Hippocampal formation (tissue), 2 donors: ENCODE measurements at regions not wholly inside any gene's neighbourhood (a gene's known extent, or its start where the extent isn't known, plus 50 kb on each side); places are given as distances from the start of the nearest gene placed in this dataset.
"Not testable (repeated sequence)": the region's sequence is repeated elsewhere in the genome, so short reads cannot be mapped to it uniquely, and the experiment has no call there.

Source experiments
- DNase-seq, 2 donors: peaks; one replicate each; lab custom pipeline; 2025; lab: John Stamatoyannopoulos, UW

DNA sequence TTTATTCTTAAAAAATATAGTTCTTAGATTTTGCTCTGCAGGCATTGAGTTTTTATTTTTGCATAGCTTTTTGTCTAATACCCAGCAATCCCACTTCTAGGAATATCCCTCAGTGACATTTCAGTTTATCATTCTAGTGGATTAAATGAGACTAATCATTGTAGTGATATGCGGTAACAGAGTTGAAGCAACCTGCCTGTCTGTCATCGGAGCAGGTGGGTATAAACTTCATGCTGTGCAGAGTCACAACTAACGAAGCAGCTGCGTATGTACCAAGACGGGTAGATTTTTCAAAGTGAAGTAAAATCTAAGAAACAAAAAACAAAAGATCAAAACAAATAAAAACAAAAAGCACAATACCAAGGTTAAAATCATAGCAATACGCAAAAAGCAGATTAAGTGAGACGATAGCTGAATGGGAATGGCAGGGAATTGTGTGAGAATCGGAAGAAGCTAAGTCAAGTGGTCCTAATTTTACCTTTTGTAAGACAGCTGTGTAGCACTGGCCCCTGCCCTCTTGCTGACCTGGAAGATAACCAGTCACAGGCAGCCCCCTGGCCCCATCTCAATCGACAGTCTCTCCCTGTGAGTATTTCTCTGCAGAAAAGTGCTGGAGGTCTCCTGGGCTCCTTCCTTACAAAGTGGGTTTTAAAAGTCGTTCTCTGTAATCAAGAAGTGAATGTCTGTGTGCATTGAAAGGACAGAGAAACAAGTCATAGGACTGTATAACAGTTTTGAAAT lies 169.2 kb downstream of the OR2B2 start:
- DNase-seq: no peak

GRCh38 chr6:27739902-27740301 lies 172.3 kb downstream of the OR2B2 start:
- DNase-seq: not testable (repeated sequence)

- DNase-seq: no peak
These were observed 175.5 kb downstream of the OR2B2 start for GRCh38 chr6:27736686-27737085.

- DNase-seq: no peak
These were observed 183.8 kb downstream of the OR2B2 start for GRCh38 chr6:27728442-27728841.

DNA sequence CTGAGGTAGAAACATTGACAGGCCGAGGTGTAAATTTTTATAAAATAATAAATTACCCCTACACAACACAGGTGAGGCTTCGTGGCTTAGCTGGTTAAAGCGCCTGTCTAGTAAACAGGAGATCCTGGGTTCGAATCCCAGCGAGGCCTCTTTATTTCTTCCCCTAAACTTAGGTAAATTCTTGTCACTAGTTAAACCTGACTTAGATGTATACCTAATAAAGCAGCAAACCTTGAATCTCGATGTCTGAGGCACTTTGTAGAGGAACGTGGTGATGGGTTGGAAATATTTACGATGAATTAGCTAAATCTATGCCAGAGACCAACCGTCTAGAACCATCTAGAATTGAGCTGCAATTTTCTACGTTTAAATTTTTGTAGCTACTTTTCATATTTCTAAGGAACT lies 185.6 kb downstream of the OR2B2 start:
- DNase-seq: no peak

DNA sequence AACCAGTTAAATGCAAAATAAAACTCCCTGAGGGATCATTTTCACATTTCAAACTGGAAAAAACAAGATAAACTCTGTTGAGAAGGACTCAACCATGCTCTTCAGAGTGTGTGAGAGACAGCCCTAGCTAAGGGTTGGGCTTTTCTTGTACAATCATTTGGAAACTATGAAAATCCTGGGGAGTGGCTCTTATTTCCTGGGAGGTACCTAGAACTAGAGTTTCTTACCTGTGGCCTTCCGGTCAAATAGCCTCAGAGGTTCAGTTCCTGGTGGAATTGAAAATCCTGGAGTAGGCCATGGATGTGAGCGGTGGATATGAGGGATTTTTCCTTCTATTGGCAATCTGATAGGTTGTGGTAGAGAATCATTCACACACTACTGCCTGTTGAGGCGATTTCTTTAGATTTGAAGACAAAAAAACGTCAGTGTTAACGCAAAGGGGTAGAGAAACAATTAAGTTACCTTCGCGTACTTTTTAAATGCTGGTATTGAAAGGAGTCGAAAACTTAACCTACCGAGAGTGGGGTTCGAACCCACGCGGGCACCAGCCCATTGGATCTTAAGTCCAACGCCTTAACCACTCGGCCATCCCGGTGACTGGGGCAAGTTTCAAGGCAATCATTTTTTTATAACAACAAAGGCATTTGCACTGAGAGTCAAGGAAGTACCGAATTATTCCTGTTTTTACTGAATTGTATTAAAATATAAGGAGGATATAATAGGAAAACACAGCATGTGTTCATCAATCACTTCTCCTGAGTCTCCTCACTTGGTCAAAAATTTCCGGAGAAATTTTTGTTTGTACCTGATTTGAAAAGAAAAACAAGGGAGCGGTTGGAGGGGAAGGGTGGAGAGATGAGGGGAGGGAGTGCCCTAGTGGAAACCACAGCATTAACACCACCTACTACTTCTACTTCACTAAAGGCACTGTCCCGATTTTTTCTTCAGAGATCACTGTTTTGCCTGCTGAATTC lies 191.3 kb downstream of the OR2B2 start:
- no peak for DNase-seq

DNA sequence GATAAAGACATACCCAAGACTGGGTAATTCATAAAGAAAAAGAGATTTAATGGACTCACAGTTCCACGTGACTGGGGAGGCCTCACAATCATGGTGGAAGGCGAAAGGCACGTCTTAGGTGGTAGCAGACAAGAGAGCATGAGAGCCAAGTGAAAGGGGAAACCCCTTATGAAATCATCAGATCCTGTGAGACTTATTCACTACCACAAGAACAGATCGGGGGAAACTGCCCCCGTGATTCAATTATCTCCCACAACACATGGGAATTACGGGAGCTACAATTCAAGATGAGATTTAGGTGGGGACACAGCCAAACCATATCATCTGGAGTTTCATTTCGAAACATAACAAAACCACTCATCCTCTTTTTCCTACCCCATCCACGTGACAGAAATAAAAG lies 193.2 kb downstream of the OR2B2 start:
- DNase-seq: not testable (repeated sequence)

DNA sequence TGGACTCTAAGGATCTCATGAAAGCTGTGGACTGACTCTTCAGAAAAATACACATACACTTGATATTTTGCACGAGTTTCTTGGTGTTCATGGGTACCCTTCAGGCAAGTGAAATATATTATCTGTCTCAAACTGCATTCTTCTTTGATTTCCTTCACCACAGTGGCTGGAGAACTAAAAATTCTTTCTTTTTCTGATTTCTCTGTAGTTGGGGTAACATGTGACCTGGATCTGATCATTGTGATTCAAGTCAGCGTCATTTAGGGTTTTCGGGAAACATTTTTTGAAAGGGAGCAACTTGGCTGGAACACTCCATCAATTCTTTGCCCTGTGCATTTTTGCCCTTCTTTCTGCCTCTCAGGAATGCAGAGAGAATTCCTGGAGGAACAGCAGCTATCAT lies 205.8 kb downstream of the OR2B2 start:
- DNase-seq: no peak

DNA sequence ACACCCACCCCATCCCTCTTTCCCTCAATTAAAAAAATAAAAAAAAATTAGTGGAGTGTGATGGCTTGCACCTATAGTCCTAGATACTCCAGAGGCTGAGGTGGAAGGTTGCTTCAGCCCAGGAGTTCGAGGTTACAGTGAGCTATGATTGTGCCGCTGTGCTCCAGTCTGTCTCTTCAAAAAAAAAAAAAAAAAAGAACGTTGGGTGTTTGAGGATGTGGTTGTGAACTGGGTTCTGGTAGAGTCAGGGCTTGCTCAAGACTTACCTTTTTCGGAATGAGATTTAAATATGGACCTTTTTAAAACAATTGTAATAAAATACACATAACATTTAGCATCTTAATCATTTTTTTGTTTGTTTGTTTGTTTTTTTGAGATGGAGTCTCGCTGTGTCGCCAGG lies 211.9 kb downstream of the OR2B2 start:
- no peak for DNase-seq

DNA sequence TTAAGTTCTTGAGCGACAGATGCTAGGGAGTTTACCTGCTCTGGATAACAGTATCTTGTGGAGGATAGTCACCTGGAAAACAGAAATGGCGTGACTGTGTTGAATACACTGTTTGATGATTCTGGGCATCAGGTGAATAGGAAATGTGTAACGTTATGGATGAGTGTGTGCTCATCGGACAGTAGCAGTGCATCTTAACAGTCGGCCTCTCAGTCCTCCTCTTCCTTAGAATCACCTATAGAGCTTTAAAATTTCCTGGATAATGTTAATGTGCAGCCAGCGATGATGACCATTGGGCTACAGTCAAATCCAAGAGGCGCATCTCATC lies 217.7 kb downstream of the OR2B2 start:
- no peak for DNase-seq

DNA sequence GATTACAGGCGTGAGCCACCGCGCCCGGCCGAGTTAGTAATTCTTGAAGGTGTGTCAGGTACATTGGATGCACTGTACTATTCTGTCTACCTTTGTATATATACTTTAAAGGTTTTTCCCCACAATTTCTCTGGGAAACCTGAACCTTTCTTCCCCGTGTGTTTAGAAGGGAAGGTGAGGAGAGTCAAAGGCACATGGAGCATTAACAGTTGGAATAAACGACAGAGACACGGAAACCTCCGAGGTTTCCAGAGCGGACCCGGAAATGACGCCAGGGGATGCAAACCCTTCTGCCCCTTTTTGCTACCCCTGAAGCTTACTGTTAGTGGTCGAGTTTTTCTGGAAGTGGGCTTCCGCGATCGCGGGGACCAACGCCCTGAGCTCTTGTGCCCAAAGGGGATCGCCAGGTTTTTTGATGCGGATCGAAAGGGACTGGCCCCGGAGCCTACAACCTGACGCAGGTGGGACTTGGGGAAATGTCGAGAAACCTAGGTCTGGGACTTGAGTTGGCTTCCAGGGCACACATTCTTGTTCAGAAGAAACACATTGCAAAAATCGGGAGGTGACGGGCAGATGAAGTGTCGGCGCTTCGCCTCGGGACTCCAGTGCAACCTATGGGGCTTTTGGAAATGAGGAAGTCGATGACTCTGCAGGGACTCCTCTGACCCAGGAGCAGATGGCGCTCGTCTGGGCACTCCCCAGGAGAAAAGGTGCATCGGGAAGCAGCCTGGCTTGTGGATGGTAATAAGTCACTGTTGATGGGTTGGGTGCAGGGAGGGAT lies 218.2 kb downstream of the OR2B2 start:
- no peak for DNase-seq

DNA sequence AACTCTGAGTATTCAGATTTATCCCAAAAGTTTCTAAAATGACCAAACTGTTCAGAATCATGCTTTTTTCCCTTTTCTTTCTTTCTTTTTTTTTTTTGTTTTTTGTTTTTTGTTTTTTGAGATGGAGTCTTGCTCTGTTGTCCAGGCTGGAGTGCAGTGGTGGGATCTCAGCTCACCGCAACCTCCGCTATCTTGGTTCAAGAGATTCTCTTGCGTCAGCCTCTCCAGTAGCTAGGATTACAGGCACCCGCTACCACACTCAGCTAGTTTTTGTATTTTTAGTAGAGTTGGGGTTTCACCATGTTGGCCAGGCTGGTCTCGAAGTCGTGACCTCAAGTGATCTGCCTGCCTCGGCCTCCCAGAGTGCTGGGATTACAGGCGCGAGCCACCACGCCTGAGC lies 219.2 kb upstream of the ZNF184 start:
- not testable (repeated sequence) for DNase-seq

DNA sequence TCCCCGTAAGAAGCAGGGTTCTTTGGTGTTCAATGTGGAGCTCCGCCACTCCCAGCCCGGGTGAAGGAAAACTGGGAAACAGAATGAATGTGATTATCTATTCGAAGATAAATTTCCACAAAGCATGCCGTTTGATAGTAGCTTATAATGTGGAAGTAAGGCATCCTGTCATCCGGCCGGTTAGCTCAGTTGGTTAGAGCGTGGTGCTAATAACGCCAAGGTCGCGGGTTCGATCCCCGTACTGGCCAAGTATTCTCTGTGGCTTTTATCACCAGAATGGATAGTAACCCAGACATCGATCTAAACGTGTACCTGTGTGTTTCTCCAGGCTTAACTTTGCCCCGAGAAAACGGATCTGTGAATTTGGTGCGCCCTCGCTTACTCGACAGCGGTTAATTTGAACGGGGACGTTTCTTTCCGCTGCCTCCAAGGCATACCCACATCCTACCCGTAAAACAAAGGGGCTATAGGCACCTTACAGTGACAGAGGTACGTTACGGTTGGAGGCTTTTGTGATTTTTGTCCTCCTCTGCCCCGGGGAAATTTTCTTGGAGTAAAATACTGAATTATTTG lies 215.2 kb upstream of the ZNF184 start:
- DNase-seq: peak; percentile 60 to 75

GRCh38 chr6:27687154-27688013 lies 214.5 kb upstream of the ZNF184 start:
- DNase-seq: peak; percentile 60 to 62

DNA sequence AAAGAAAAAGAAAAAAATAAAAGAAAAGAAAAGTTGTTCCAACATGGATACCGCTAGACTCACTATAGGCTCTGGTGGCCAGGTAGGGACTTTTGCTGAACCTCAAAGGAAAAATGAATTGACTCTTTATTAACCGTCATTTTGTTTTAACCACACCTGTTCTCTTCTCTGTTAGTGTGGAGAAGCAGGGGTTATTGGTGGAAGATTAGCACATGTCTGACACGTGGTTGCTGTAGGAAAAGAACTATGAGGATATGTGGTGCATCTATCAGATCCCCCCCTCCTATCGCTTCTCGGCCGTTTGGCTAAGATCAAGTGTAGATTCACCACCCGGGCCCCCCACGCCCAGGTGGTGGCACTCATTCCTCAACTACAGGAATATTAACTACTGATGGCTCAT lies 212.4 kb upstream of the ZNF184 start:
- no peak for DNase-seq

DNA sequence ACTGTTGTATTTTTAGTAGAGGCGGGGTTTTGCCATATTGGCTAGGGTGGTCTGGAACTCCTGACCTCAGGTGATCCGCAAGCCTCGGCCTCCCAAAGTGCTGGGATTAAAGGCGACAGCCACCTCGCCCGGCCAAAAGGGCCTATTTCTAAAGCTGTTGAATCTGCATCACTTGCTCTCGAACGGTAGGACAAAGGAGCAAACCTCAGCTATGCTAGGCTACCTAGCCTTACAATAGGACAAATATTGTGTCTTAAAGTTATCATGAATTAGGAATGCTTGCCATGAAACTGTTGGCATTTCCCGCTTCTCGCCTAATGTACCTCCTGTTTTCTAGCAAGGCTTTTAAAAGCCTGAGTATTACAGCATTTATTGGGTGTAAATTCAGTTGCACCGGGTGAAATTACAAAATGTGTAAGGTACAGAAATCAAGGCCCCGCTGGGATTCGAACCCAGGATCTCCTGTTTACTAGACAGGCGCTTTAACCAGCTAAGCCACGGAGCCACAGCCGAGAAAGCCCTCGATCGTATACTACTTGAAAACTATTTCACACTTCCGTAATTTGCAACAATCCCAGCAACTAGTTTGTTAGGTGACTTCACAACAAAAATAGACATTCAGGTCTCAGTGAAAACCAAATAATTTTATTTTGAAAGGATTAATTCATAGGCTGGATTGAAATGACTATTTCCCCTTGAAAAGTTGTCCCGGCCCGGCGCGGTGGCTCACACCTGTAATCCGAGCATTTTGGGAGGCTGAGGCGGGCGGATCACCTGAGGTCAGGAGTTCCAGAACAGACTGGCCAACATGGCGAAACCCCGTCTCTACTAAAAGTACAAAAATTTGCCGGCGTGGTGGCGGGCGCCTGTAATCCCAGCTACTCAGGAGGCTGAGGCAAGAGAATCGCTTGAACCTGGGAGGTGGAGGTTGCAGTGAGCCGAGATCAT lies 211.6 kb upstream of the ZNF184 start:
- DNase-seq: peak in 1 of 2 donors; percentile 20

GRCh38 chr6:27679964-27680694 lies 207.2 kb upstream of the ZNF184 start:
- no peak for DNase-seq

GRCh38 chr6:27679308-27679963 lies 206.5 kb upstream of the ZNF184 start:
- no peak for DNase-seq

DNA sequence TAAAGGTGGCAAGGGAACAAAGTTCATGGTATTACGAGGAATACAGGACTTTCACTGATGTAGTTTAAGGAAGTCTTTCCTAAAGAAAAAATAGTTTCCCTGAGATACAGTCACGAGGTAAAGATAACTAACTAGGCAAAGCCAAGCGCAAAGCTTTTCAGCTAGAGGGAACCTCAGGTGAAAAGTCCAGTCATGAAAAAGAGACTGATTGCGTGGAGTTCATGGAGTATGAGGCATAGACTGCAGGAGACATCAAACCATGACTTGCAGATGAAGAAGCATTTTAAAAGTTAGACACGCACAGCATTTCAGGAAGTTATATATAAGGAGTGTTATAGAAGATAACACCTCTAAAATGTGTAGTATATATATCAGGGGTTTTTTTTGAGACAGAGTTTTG lies 205.6 kb upstream of the ZNF184 start:
- DNase-seq: no peak
